HEK293 (cell line): ENCODE measurements at regions not wholly inside any gene's neighbourhood (a gene's known extent, or its start where the extent isn't known, plus 50 kb on each side); places are given as distances from the start of the nearest gene placed in this dataset.

ENCODE experiments used
- CTCF ChIP-seq: fragments of 450-650 bp; formaldehyde crosslinking; IDR thresholded peaks from 2 replicates; pipeline ENCODE4 v1.5.1; 2016; ENCODE audit warnings: missing biosample characterization, missing genetic modification characterization
- MEIS1 ChIP-seq: sonication (generic); formaldehyde crosslinking; IDR thresholded peaks from 2 replicates; pipeline ENCODE4 v1.8.1; 2022; ENCODE audit warnings: missing genetic modification reagents, mild to moderate bottlenecking, borderline replicate concordance
- REST ChIP-seq: fragments of 450-650 bp; formaldehyde crosslinking; IDR thresholded peaks from 2 replicates; pipeline ENCODE4 v1.5.1; 2016; ENCODE audit warnings: missing biosample characterization, missing genetic modification characterization
- SETDB1 ChIP-seq: IDR thresholded peaks from one replicate; pipeline ENCODE4 v1.6.1; 2017; ENCODE audit warnings: mild to moderate bottlenecking, low read length, moderate library complexity, mixed read lengths; ENCODE audit not compliant: insufficient read length
- ZNF324 ChIP-seq: fragments of 450-650 bp; formaldehyde crosslinking; IDR thresholded peaks from 2 replicates; pipeline ENCODE4 v1.5.1; 2016; ENCODE audit warnings: missing biosample characterization, missing genetic modification characterization
- TF ChIP-seq, protein P1 (sequence below): fragments of 450-650 bp; formaldehyde crosslinking; IDR thresholded peaks from 2 replicates; pipeline ENCODE4 v1.5.1; 2016; ENCODE audit warnings: missing biosample characterization, missing genetic modification characterization

- TF ChIP-seq, protein P1, sequence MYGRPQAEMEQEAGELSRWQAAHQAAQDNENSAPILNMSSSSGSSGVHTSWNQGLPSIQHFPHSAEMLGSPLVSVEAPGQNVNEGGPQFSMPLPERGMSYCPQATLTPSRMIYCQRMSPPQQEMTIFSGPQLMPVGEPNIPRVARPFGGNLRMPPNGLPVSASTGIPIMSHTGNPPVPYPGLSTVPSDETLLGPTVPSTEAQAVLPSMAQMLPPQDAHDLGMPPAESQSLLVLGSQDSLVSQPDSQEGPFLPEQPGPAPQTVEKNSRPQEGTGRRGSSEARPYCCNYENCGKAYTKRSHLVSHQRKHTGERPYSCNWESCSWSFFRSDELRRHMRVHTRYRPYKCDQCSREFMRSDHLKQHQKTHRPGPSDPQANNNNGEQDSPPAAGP (tag by site-specific recombination), result no peak
- TF ChIP-seq CTCF (no peak), ZNF324 (tag by site-specific recombination) (no peak), SETDB1 (no peak), REST (tag by site-specific recombination) (no peak), MEIS1 (no peak)
These were observed 264.5 kb downstream of the GPD2 start for GRCh38 chr2:156700681-156701080.
